ENCODE measurements at regions not wholly inside any gene's neighbourhood (a gene's known extent, or its start where the extent isn't known, plus 50 kb on each side); places are given as distances from the start of the nearest gene placed in this dataset.

- CTCF ChIA-PET, result no interaction called here
Observed at GRCh38 chr13:55783841-55784240, 1356.9 kb upstream of the PRR20A start.

DNA sequence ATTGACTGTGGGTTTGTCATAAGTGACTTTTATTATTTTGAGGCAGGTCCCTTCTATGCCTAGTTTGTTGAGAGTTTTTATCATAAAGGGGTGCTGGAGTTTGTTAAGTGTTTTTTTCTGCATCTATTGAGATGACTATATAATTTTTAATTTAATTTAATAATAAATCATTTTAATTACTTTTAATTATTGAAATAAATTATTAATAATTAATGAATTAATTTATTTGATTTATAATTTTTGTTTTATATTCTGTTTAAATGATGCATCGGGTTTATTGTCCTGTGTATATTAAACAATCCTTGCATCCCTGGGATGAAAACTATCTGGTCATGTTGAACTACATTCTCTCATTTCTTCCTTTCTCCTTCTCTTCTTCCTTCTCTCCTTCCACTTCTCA lies 1352.2 kb upstream of the PRR20A start:
- DNase-seq (ENCODE audit: low read depth, low spot score), result no peak
- Histone ChIP-seq H3K4me3 (ENCODE audit: low read depth, low read length) (no peak overlapping the region), H3K27me3 (ENCODE audit: control insufficient read depth, insufficient read depth, low read length) (no peaks in the 10 kb centered on the region), H3K27ac (ENCODE audit: low read depth, low read length) (no peak overlapping the region), H3K9me3 (ENCODE audit: control insufficient read depth, insufficient read depth, low read length) (peaks cover 6% of the 10 kb centered on the region; the same call in 1 of the 2 replicates)
- ChIA-PET CTCF (no interaction called here), POLR2A (no interaction called here)
- TF ChIP-seq CTCF (IDR thresholded peaks at IDR 0.05; ENCODE audit: low read depth, low read length), result no peak

More at GRCh38 chr13:55783841-55784240, 1356.9 kb upstream of the PRR20A start:
- Histone ChIP-seq H3K4me3 (ENCODE audit: low read depth, low read length) (no peak overlapping the region), H3K27me3 (ENCODE audit: control insufficient read depth, insufficient read depth, low read length) (no peaks in the 10 kb centered on the region), H3K9me3 (ENCODE audit: control insufficient read depth, insufficient read depth, low read length) (peaks cover 3% of the 10 kb centered on the region; the same call in 1 of the 2 replicates), H3K27ac (ENCODE audit: low read depth, low read length) (no peak overlapping the region)
- POLR2A ChIA-PET, result no interaction called here
- no peak for DNase-seq (ENCODE audit: low read depth, low spot score)
- no peak for TF ChIP-seq CTCF (IDR thresholded peaks at IDR 0.05; ENCODE audit: low read depth, low read length)

DNA sequence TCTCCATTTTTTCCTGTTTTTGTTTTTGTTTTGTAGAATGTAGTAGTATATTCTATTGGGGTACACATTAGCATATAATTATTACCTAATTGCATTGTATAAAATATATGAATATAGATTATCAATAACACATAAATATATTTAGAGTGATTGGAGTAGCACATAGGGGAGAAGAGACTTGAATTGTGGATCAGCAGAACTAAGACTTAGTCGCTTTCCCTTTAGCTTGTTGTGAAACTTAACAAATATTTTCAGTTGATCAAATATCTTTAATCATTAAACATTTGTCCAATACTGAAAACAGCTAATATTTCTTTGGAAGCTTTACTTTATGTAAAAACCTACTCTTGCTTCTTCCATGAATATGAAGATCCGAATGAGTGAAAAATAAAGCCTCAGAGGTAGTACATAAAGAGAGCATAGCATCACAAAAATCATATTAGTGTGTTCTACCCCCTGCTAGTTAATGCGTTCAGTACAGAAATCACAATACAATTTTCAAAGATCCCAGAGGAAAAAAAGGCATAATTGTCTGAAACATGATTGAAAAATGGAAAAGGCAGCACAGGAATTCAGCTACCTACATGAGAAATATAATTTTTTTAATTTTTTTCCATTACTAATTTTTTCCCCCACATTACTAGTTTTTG lies 1348.0 kb upstream of the PRR20A start:
- ChIA-PET POLR2A (no interaction called here), CTCF (no interaction called here)
- no peaks in the 10 kb centered on the region for H3K27me3 ChIP-seq (ENCODE audit: control insufficient read depth, insufficient read depth, low read length)
- no peak overlapping the region for H3K4me3 ChIP-seq (ENCODE audit: low read depth, low read length)
- H3K27ac ChIP-seq (ENCODE audit: low read depth, low read length), result no peak overlapping the region
- DNase-seq (ENCODE audit: low read depth, low spot score), result no peak
- TF ChIP-seq CTCF (IDR thresholded peaks at IDR 0.05; ENCODE audit: low read depth, low read length), result no peak
- H3K9me3 ChIP-seq (ENCODE audit: control insufficient read depth, insufficient read depth, low read length), result peaks cover 3% of the 10 kb centered on the region; the same call in 1 of the 2 replicates

GRCh38 chr13:55815458-55816033 lies 1325.2 kb upstream of the PRR20A start:
- ChIA-PET CTCF (no interaction called here), POLR2A (no interaction called here)
- TF ChIP-seq CTCF (IDR thresholded peaks at IDR 0.05; ENCODE audit: low read depth, low read length), result no peak
- Histone ChIP-seq H3K27me3 (ENCODE audit: control insufficient read depth, insufficient read depth, low read length) (no peaks in the 10 kb centered on the region), H3K9me3 (ENCODE audit: control insufficient read depth, insufficient read depth, low read length) (peaks cover 10% of the 10 kb centered on the region; the same call in 1 of the 2 replicates), H3K4me3 (ENCODE audit: low read depth, low read length) (no peak overlapping the region), H3K27ac (ENCODE audit: low read depth, low read length) (no peak overlapping the region)
- DNase-seq (ENCODE audit: low read depth, low spot score), result no peak

DNA sequence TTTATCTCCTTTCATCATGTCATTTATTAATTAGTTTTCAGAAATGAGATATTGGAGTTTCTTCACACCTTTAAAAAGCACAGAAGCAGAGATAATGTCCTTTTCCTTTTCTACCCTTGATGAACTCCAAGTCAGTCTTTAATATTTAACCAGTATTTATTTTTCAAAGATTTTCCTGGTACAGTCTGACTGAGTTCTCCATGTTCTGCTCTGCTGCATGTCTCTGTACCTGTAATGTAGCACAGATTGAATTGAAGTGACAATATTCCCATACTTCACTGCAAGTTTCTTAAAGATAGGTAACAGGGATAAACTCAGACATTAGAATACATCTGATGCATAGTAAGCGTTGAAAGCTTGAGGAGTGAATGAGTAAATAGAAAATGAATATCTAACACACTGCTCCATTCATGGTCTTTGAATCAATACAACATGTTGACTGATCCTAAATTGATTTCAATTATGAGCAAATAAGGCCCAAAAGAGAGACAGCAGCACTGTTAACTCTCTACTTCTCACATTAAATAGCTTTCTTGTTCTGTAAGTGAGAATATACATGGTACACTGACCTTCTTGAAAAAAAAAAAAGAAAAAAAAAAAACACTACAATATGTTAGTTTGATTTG lies 1323.6 kb upstream of the PRR20A start:
- no peak for DNase-seq (ENCODE audit: low read depth, low spot score)

More for the DNA sequence above, 1323.6 kb upstream of the PRR20A start:
- TF ChIP-seq CTCF (IDR thresholded peaks at IDR 0.05; ENCODE audit: low read depth, low read length), result no peak
- Histone ChIP-seq H3K4me3 (ENCODE audit: low read depth, low read length) (no peak overlapping the region), H3K27me3 (ENCODE audit: control insufficient read depth, insufficient read depth, low read length) (no peaks in the 10 kb centered on the region), H3K27ac (ENCODE audit: low read depth, low read length) (no peak overlapping the region), H3K9me3 (ENCODE audit: control insufficient read depth, insufficient read depth, low read length) (peaks cover 9% of the 10 kb centered on the region; the same call in 1 of the 2 replicates)
- ChIA-PET CTCF (no interaction called here), POLR2A (no interaction called here)

All from AG04450 (cell line).